ENCODE measurements at regions not wholly inside any gene's neighbourhood (a gene's known extent, or its start where the extent isn't known, plus 50 kb on each side); places are given as distances from the start of the nearest gene placed in this dataset.

- H4K20me1 ChIP-seq (ENCODE audit: insufficient read depth, low read length): no peaks in the 10 kb centered on the region
- no peak for DNase-seq (ENCODE audit: low spot score)
- H3K36me3 ChIP-seq (replicated peaks in 1 of 2; ENCODE audit: control insufficient read depth in 1 of 2, insufficient read depth in 2 of 2, low read length in 2 of 2): no peaks in the 10 kb centered on the region
- ChIA-PET POLR2A (no interaction called here), CTCF (ENCODE audit: low intra/inter-chr PET ratio, low total read pairs) (no interaction called here)
- H2AFZ ChIP-seq (ENCODE audit: low read length): no peak overlapping the region
- no peak overlapping the region for H3K4me2 ChIP-seq (ENCODE audit: low read depth, low read length)
- intact Hi-C loops (cut with micrococcal nuclease; ENCODE audit: unreplicated experiment): no loop called here
- no peaks in the 10 kb centered on the region for H3K4me1 ChIP-seq (ENCODE audit: insufficient read depth, low read length)
- BruUV-seq (replicated peaks): no TSS peak
- H3K27ac ChIP-seq (ENCODE audit: extremely low read length, insufficient read depth, low read length): no peak overlapping the region
- no peak overlapping the region for H3K4me3 ChIP-seq (replicated peaks in 1 of 3; ENCODE audit: insufficient read depth in 1 of 3, low read depth in 2 of 3, low read length in 3 of 3)
- in situ Hi-C loops (cut with HindIII; ENCODE audit: extremely low pct_ligation_motif_present, low pct_unique_long_range_greater_than_20kb): no loop called here
- FAIRE-seq: no peak
- 0% methylated on average over 1 of the region's 1 CpG for WGBS (ENCODE audit: low lambda C conversion rate)
- no peaks in the 10 kb centered on the region for H3K27me3 ChIP-seq (ENCODE audit: control insufficient read depth in 1 of 2, insufficient read depth in 2 of 2, low read length in 2 of 2)
- H3K9me3 ChIP-seq (ENCODE audit: low read length): peaks cover 75% of the 10 kb centered on the region
- ATAC-seq: no peak
- H3K9ac ChIP-seq (ENCODE audit: insufficient read depth, low read depth, low read length): no peak overlapping the region
- no peaks in the 10 kb centered on the region for H3K79me2 ChIP-seq (ENCODE audit: insufficient read depth, low read length)
- TF ChIP-seq NFE2 (CRISPR knock-in tag; IDR thresholded peaks at IDR 0.05) (no peak), SYNCRIP (IDR thresholded peaks at IDR 0.05; ENCODE audit: insufficient read depth, low read depth, low read length) (no peak), DMTF1 (CRISPR knock-in tag; IDR thresholded peaks at IDR 0.05) (no peak), YEATS4 (CRISPR knock-in tag; IDR thresholded peaks at IDR 0.05; ENCODE audit: borderline replicate concordance) (no peak), SIX1 (CRISPR knock-in tag; IDR thresholded peaks at IDR 0.05; ENCODE audit: borderline replicate concordance) (no peak), MBD4 (IDR thresholded peaks at IDR 0.05; ENCODE audit: borderline replicate concordance, low read length) (no peak), ZBTB21 (CRISPR knock-in tag; IDR thresholded peaks at IDR 0.05) (no peak), ZNF235 (CRISPR knock-in tag; IDR thresholded peaks at IDR 0.05; ENCODE audit: borderline replicate concordance) (no peak), ZKSCAN5 (CRISPR knock-in tag; IDR thresholded peaks at IDR 0.05) (no peak), ZBTB8A (CRISPR knock-in tag; IDR thresholded peaks at IDR 0.05; ENCODE audit: borderline replicate concordance, low read depth) (no peak), SP5 (CRISPR knock-in tag; IDR thresholded peaks at IDR 0.05; ENCODE audit: borderline replicate concordance, low read depth) (no peak), HOXA3 (CRISPR knock-in tag; IDR thresholded peaks at IDR 0.05) (no peak), HHEX (CRISPR knock-in tag; IDR thresholded peaks at IDR 0.05) (no peak), ZNF383 (CRISPR knock-in tag; IDR thresholded peaks at IDR 0.05; ENCODE audit: borderline replicate concordance) (no peak)
These were observed 779.1 kb upstream of the SEMA6D start for GRCh38 chr15:46938169-46938568.
